ENCODE measurements at regions not wholly inside any gene's neighbourhood (a gene's known extent, or its start where the extent isn't known, plus 50 kb on each side); places are given as distances from the start of the nearest gene placed in this dataset.

DNA sequence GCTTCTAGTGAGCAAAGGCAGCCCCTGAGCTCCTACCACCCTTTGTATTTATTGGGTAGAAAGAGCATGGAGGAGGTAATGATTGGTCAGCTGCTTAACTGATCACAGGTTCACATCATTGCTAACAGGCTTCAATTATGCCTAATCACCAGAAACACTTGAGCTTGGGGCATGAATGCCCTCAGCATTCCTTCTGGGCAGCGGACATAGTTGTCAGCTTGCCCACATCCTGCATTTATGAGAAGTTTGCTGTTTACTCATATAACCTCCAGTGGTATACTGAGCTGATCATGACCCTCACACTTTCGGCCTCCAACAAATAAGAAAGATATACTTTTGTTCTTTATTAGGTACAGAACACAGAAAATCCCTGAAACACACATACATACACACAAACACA is 140.3 kb upstream of the ODAD2 start:
- TF ChIP-seq, protein P1, sequence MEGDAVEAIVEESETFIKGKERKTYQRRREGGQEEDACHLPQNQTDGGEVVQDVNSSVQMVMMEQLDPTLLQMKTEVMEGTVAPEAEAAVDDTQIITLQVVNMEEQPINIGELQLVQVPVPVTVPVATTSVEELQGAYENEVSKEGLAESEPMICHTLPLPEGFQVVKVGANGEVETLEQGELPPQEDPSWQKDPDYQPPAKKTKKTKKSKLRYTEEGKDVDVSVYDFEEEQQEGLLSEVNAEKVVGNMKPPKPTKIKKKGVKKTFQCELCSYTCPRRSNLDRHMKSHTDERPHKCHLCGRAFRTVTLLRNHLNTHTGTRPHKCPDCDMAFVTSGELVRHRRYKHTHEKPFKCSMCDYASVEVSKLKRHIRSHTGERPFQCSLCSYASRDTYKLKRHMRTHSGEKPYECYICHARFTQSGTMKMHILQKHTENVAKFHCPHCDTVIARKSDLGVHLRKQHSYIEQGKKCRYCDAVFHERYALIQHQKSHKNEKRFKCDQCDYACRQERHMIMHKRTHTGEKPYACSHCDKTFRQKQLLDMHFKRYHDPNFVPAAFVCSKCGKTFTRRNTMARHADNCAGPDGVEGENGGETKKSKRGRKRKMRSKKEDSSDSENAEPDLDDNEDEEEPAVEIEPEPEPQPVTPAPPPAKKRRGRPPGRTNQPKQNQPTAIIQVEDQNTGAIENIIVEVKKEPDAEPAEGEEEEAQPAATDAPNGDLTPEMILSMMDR (IDR thresholded peaks at IDR 0.05; ENCODE audit: low read depth, low read length), result no peak
- Histone ChIP-seq H3K4me1 (no peaks in the 10 kb centered on the region), H3K4me3 (ENCODE audit: low read depth, low read length) (no peak overlapping the region), H3K27me3 (no peaks in the 10 kb centered on the region), H3K9me3 (no peaks in the 10 kb centered on the region), H3K36me3 (no peaks in the 10 kb centered on the region)
- DNase-seq, result no peak

DNA sequence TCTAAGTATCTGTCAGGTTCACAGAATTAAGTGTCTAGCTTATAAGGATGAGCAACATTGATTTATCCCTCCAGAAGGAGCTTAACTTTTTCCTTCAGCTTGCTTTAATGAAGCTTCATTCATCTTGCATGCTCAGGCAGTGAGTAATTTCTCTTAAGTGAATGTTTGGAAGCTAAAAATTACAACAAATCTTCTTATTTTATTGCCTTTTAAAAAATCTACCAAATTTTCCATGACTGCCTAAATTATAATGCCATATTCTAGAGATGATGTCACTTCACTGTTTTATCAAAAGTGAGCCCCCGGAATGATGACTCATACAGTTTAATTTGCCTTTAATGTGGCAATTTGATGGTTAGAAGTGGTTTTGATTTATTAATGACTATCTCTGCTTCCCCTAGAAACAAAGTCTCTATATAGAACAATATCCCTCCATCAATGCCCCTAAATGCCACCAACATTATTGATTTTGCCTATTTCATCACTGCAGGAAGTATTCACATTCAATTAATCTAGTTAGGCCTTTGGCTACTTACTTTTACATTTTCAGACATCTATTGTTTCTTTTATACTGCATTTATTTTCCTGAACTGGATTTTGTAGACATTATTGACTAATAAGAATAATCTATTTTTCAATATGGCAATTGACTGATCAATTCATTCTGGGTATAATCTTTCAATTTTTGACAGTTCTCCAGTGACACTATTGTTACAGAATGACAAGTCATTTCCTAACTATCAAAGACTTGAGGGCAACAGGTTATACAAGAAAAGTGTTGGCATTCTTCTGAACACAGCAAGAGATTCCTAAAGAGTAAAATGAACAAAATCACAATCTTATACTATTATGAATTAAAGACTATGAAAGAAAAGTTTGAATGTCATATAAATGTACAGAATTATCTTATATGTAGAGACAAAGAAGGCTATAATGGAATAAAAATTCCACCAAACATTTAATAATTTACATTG is 139.3 kb upstream of the ODAD2 start:
- Histone ChIP-seq H3K27me3 (no peaks in the 10 kb centered on the region), H3K4me3 (ENCODE audit: low read depth, low read length) (no peak overlapping the region), H3K36me3 (no peaks in the 10 kb centered on the region), H3K4me1 (no peaks in the 10 kb centered on the region), H3K9me3 (no peaks in the 10 kb centered on the region)
- TF ChIP-seq, protein P1 (IDR thresholded peaks at IDR 0.05; ENCODE audit: low read depth, low read length), result no peak
- no peak for DNase-seq

DNA sequence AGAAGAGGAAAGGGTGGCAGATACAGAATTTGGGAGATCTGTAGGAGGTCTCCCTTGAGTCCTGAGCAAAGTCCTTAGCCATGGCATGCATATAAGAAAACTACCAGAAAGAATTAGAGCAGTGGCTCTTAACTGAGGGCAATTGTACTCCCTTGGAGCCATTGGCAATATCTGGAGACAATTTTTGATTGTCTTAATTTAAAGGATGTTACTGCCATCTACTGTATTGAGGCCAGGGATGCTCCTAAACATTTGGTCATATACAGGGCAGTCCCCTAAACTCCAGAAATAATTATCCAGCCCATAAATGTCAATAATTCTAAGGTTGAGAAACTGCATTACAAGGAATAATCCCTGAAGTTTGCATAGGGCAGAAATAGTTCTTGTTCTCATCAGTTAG is 136.4 kb upstream of the ODAD2 start:
- TF ChIP-seq, protein P1 (IDR thresholded peaks at IDR 0.05; ENCODE audit: low read depth, low read length), result no peak
- no peak for DNase-seq

DNA sequence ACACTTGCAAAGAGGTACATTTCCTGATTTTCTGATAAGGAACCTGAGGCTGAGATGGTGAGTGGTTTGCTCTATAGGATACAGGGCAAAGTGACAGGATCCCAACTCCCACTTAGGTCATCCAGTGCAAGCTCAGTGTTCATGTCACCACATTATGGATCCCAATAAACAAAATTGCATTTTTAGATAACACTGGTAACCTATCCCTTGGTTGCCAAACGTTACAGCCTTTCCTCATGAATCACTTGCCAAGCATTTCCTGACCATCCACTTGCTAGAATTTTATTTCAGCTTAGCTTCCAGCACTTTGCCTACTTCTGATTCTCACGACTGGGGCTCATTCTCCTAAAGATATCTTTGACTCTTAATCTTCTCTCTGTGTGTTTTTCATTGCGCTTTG is 131.4 kb upstream of the ODAD2 start:
- no peak overlapping the region for H3K4me3 ChIP-seq (ENCODE audit: low read depth, low read length)
- DNase-seq, result no peak

More for the DNA sequence above, 136.4 kb upstream of the ODAD2 start:
- no peaks in the 10 kb centered on the region for H3K36me3 ChIP-seq
- no peak overlapping the region for H3K4me3 ChIP-seq (ENCODE audit: low read depth, low read length)
- H3K9me3 ChIP-seq, result no peaks in the 10 kb centered on the region
- H3K4me1 ChIP-seq, result no peaks in the 10 kb centered on the region
- no peaks in the 10 kb centered on the region for H3K27me3 ChIP-seq

DNA sequence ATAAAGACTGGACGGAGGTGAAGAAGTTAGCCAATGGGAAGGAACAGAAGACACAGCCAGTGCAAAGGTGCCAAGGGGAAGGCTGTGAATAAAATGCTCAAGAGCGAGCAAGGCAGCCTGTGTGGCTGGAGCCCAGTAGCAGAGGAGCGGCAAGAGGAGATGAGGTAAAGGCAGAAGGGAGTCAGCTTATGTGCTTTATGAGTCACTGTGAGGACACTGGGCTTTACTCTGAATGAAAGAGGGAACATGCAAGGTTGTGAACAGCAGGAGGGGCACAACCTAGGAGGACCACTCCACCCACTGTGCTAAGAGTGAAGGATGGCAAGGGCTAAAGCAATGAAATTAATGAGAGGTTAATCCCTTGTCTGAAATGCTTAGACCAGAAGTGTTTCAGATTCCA is 129.0 kb upstream of the ODAD2 start:
- Histone ChIP-seq H3K36me3 (no peaks in the 10 kb centered on the region), H3K4me1 (no peaks in the 10 kb centered on the region), H3K9me3 (no peaks in the 10 kb centered on the region), H3K4me3 (ENCODE audit: low read depth, low read length) (no peak overlapping the region), H3K27me3 (peaks cover 4% of the 10 kb centered on the region; the same call in 1 of the 2 replicates)
- TF ChIP-seq, protein P1 (IDR thresholded peaks at IDR 0.05; ENCODE audit: low read depth, low read length), result no peak
- DNase-seq, result no peak

More for the DNA sequence above, 131.4 kb upstream of the ODAD2 start:
- Histone ChIP-seq H3K9me3 (no peaks in the 10 kb centered on the region), H3K4me1 (no peaks in the 10 kb centered on the region), H3K36me3 (no peaks in the 10 kb centered on the region), H3K27me3 (peaks cover 4% of the 10 kb centered on the region; the same call in 1 of the 2 replicates)
- TF ChIP-seq, protein P1 (IDR thresholded peaks at IDR 0.05; ENCODE audit: low read depth, low read length), result no peak

DNA sequence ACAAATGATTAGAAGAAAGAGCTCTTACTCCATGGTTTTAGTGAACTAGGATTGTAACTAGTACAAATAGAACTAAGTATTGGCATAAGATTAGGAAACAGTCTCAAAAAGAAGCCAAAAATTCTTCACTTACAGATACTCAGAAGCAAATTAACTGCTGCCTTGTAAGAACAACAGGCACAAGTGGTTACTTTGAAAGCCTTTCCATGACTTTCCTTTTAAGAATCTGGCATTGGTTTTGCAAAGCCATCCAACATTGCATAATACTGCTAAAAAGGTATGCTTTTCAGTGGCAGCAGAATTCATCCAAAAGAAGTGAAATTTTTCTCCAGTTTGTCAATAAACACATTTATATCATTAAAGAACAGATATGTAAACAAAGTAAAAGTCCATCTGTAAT is 126.8 kb upstream of the ODAD2 start:
- DNase-seq, result no peak
- TF ChIP-seq, protein P1 (IDR thresholded peaks at IDR 0.05; ENCODE audit: low read depth, low read length), result no peak
- no peaks in the 10 kb centered on the region for H3K4me1 ChIP-seq
- H3K36me3 ChIP-seq, result no peaks in the 10 kb centered on the region
- H3K4me3 ChIP-seq (ENCODE audit: low read depth, low read length), result no peak overlapping the region
- peaks cover 4% of the 10 kb centered on the region; the same call in 1 of the 2 replicates for H3K27me3 ChIP-seq
- H3K9me3 ChIP-seq, result no peaks in the 10 kb centered on the region

Measured in BE2C (cell line).